ENCODE measurements at regions not wholly inside any gene's neighbourhood (a gene's known extent, or its start where the extent isn't known, plus 50 kb on each side); places are given as distances from the start of the nearest gene placed in this dataset.

DNA sequence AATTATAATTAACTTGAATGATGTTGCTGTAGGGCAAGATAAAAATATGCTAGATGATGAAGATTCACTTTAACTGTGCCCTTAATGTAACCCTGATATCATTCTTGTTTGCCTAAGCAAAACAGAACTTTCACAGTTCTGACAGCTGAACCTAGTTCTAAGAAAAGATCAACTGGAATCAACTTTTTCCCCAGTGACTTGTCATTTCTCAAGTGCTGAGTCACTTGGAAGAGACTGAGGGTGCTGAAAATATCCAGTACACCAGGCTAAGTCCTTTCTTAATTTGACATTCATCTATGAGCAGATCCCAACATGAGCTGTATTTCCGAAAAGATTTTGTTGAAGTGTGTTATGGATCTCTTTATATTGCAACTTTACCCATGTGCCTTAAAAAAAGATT lies 140.4 kb downstream of the MID1IP1 start:
- no CpG with 5 or more reads among the region's 1 CpG for WGBS (ENCODE audit: extremely low coverage, insufficient read length, low lambda C conversion rate)
- H3K4me3 Mint-ChIP-seq = no peak overlapping the region
- Histone ChIP-seq H3K27me3 (ENCODE audit: insufficient read depth, low read length) (no peaks in the 10 kb centered on the region), H2AK5ac (ENCODE audit: insufficient read length, low read length) (no peak overlapping the region), H3K23ac (ENCODE audit: insufficient read length, low read depth, low read length) (no peak overlapping the region), H3K4ac (ENCODE audit: low read depth, low read length) (no peak overlapping the region), H3K18ac (ENCODE audit: insufficient read length, low read depth, low read length) (no peak overlapping the region), H4K5ac (ENCODE audit: insufficient read length, low read depth, low read length) (no peak overlapping the region), H3K4me1 (ENCODE audit: insufficient read depth, low read length) (no peaks in the 10 kb centered on the region), H2BK20ac (ENCODE audit: low read depth, low read length, poor library complexity, severe bottlenecking) (no peak overlapping the region), H3K14ac (ENCODE audit: insufficient read depth, low read length) (no peak overlapping the region), H4K91ac (ENCODE audit: insufficient read length, low read depth, low read length) (no peak overlapping the region), H2BK15ac (ENCODE audit: low read depth, low read length) (no peak overlapping the region), H3T11ph (ENCODE audit: low read length) (no peak overlapping the region), H3K4me2 (ENCODE audit: insufficient read depth, insufficient read length, low read length) (no peak overlapping the region), H3K9me3 (ENCODE audit: control insufficient read depth, low read depth, low read length) (peaks cover 7% of the 10 kb centered on the region), H3K27ac (ENCODE audit: insufficient read length, low read depth, low read length) (no peak overlapping the region), H2BK12ac (ENCODE audit: insufficient read length, low read depth, low read length) (no peak overlapping the region), H3K79me2 (ENCODE audit: insufficient read depth, low read length) (no peaks in the 10 kb centered on the region), H3K9ac (ENCODE audit: extremely low read depth, insufficient read length, low read length) (no peak overlapping the region), H4K20me1 (ENCODE audit: control insufficient read depth, insufficient read depth, insufficient read length) (no peaks in the 10 kb centered on the region), H2BK5ac (ENCODE audit: insufficient read length, low read length) (no peak overlapping the region), H2BK120ac (ENCODE audit: low read depth, low read length, poor library complexity, severe bottlenecking) (no peak overlapping the region), H3K56ac (ENCODE audit: insufficient read length, low read depth, low read length) (no peak overlapping the region), H3K23me2 (ENCODE audit: insufficient read length, low read depth, low read length, poor library complexity, severe bottlenecking) (no peaks in the 10 kb centered on the region), H3K79me1 (ENCODE audit: insufficient read depth, low read depth, low read length, poor library complexity, severe bottlenecking) (no peaks in the 10 kb centered on the region), H4K8ac (replicated peaks; ENCODE audit: insufficient read length, low read depth, low read length) (no peak overlapping the region), H2AFZ (ENCODE audit: low read length) (no peak overlapping the region)
- H3K9me3 Mint-ChIP-seq = peaks cover 57 to 62% of the 10 kb centered on the region in 2 experiments
- H3K27me3 Mint-ChIP-seq (ENCODE audit: low read depth) = no peaks in the 10 kb centered on the region; the same call in 1 of the 2 replicates
- no peak for DNase-seq
- peaks cover 4 to 10% (median 9%) of the 10 kb centered on the region in 3 experiments for H3K36me3 Mint-ChIP-seq (ENCODE audit: insufficient read depth in 1 of 3, low read depth in 3 of 3)
- no peak overlapping the region for H3K27ac Mint-ChIP-seq
- no peak for TF ChIP-seq CTCF (conservative IDR thresholded peaks at IDR 0.05)
- no peaks in the 10 kb centered on the region for H3K4me1 Mint-ChIP-seq

All from H9 (cell line).